OCI-LY3 (cell line): ENCODE measurements at regions not wholly inside any gene's neighbourhood (a gene's known extent, or its start where the extent isn't known, plus 50 kb on each side); places are given as distances from the start of the nearest gene placed in this dataset.

ENCODE experiments used
- CTCF ChIP-seq: fragments of 200-600, 300-600 bp; sonication (generic); IDR thresholded peaks from 2 replicates; pipeline ENCODE4 v1.5.1; 2014; ENCODE audit warnings: antibody characterized with exemption, low read length, low read depth
- EZH2phosphoT487 ChIP-seq: fragments of 200-600 bp; shearing (Covaris generic); IDR thresholded peaks from 2 replicates; pipeline ENCODE4 v1.6.1; 2018; ENCODE audit warnings: antibody characterized with exemption, mixed run types, low read depth

GRCh38 chr14:104356738-104357688 is 218.6 kb downstream of the KIF26A start:
- TF ChIP-seq CTCF (no peak), EZH2phosphoT487 (no peak)
